ENCODE measurements at regions not wholly inside any gene's neighbourhood (a gene's known extent, or its start where the extent isn't known, plus 50 kb on each side); places are given as distances from the start of the nearest gene placed in this dataset.
"Not testable (repeated sequence)": the region's sequence is repeated elsewhere in the genome, so short reads cannot be mapped to it uniquely, and the experiment has no call there.

- H4K20me1 ChIP-seq (ENCODE audit: insufficient read depth, low read length), result no peaks in the 10 kb centered on the region
- H3K27me3 ChIP-seq (ENCODE audit: insufficient read depth, low read length), result no peaks in the 10 kb centered on the region
- no peak for DNase-seq (ENCODE audit: insufficient read length, low spot score, missing footprints)
- H3K4me3 ChIP-seq (ENCODE audit: insufficient read depth, low read length), result no peak overlapping the region
- no peaks in the 10 kb centered on the region for H3K9me3 ChIP-seq (ENCODE audit: low read depth, low read length)
- TF ChIP-seq CTCF (IDR thresholded peaks at IDR 0.05; ENCODE audit: extremely low read depth, low read depth, low read length), result no peak
- H3K4me1 ChIP-seq (ENCODE audit: insufficient read depth, low read length), result no peaks in the 10 kb centered on the region
- no peaks in the 10 kb centered on the region for H3K79me2 ChIP-seq (ENCODE audit: insufficient read depth, low read length)
- H2AFZ ChIP-seq (ENCODE audit: low read length), result no peak overlapping the region
- H3K36me3 ChIP-seq (ENCODE audit: insufficient read depth, low read length), result no peaks in the 10 kb centered on the region
- H3K27ac ChIP-seq (ENCODE audit: low read depth, low read length), result no peak overlapping the region
- no peak overlapping the region for H3K4me2 ChIP-seq (ENCODE audit: insufficient read depth, low read length)
Measured at GRCh38 chr6:62797190-62797589, 414.1 kb upstream of the FKBP1C start.

GRCh38 chr6:62775427-62776022, 435.7 kb upstream of the FKBP1C start:
- Histone ChIP-seq H3K27me3 (ENCODE audit: insufficient read depth, low read length) (no peaks in the 10 kb centered on the region), H3K9me3 (ENCODE audit: low read depth, low read length) (peaks cover 3% of the 10 kb centered on the region), H3K4me1 (ENCODE audit: insufficient read depth, low read length) (no peaks in the 10 kb centered on the region), H4K20me1 (ENCODE audit: insufficient read depth, low read length) (no peaks in the 10 kb centered on the region), H2AFZ (ENCODE audit: low read length) (no peak overlapping the region), H3K4me2 (ENCODE audit: insufficient read depth, low read length) (no peak overlapping the region), H3K79me2 (ENCODE audit: insufficient read depth, low read length) (no peaks in the 10 kb centered on the region), H3K4me3 (ENCODE audit: insufficient read depth, low read length) (no peak overlapping the region), H3K27ac (ENCODE audit: low read depth, low read length) (no peak overlapping the region), H3K36me3 (ENCODE audit: insufficient read depth, low read length) (no peaks in the 10 kb centered on the region)
- TF ChIP-seq CTCF (IDR thresholded peaks at IDR 0.05; ENCODE audit: extremely low read depth, low read depth, low read length), result peak; percentile 15
- no peak for DNase-seq (ENCODE audit: insufficient read length, low spot score, missing footprints)

- DNase-seq (ENCODE audit: insufficient read length, low spot score, missing footprints); H3K9me3 ChIP-seq (ENCODE audit: low read depth, low read length); H3K4me2 ChIP-seq (ENCODE audit: insufficient read depth, low read length); H3K27me3 ChIP-seq (ENCODE audit: insufficient read depth, low read length); H2AFZ ChIP-seq (ENCODE audit: low read length); H3K36me3 ChIP-seq (ENCODE audit: insufficient read depth, low read length); H3K79me2 ChIP-seq (ENCODE audit: insufficient read depth, low read length); H3K4me1 ChIP-seq (ENCODE audit: insufficient read depth, low read length); H3K4me3 ChIP-seq (ENCODE audit: insufficient read depth, low read length); H4K20me1 ChIP-seq (ENCODE audit: insufficient read depth, low read length); H3K27ac ChIP-seq (ENCODE audit: low read depth, low read length): not testable (repeated sequence)
Measured at GRCh38 chr6:62766174-62766573, 445.1 kb upstream of the FKBP1C start.

DNA sequence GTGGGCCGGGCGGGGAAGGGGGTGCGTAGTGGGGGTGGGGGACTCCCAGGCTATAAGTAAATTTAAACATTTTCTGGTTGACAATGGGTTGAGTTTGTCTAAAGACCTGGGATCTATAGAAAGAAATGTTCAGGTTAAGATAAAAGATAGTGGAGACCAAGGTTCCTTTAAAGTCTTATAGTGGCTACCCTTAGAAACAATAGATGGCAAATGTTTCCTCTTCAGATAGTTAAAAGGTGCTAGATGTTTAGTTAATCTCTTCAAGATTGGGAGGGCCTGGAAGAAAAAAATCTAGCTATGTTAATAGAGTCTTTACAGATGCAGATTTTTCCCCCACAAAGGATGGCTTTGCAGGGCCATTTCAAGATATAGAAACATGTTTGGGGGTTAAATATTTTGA, 446.4 kb upstream of the FKBP1C start:
- H3K4me3 ChIP-seq (ENCODE audit: insufficient read depth, low read length), result no peak overlapping the region
- no peaks in the 10 kb centered on the region for H4K20me1 ChIP-seq (ENCODE audit: insufficient read depth, low read length)
- H3K36me3 ChIP-seq (ENCODE audit: insufficient read depth, low read length), result no peaks in the 10 kb centered on the region
- H2AFZ ChIP-seq (ENCODE audit: low read length), result no peak overlapping the region
- H3K4me1 ChIP-seq (ENCODE audit: insufficient read depth, low read length), result no peaks in the 10 kb centered on the region
- no peak overlapping the region for H3K27ac ChIP-seq (ENCODE audit: low read depth, low read length)
- no peaks in the 10 kb centered on the region for H3K9me3 ChIP-seq (ENCODE audit: low read depth, low read length)
- TF ChIP-seq CTCF (IDR thresholded peaks at IDR 0.05; ENCODE audit: extremely low read depth, low read depth, low read length), result no peak
- no peaks in the 10 kb centered on the region for H3K27me3 ChIP-seq (ENCODE audit: insufficient read depth, low read length)
- no peaks in the 10 kb centered on the region for H3K79me2 ChIP-seq (ENCODE audit: insufficient read depth, low read length)
- DNase-seq (ENCODE audit: insufficient read length, low spot score, missing footprints), result no peak
- H3K4me2 ChIP-seq (ENCODE audit: insufficient read depth, low read length), result no peak overlapping the region

All from osteoblast (primary cell).